GM12892 (cell line): ENCODE measurements at regions not wholly inside any gene's neighbourhood (a gene's known extent, or its start where the extent isn't known, plus 50 kb on each side); places are given as distances from the start of the nearest gene placed in this dataset.

Source experiments
- POLR2A ChIP-seq: IDR thresholded peaks from 2 replicates; pipeline ENCODE4 v1.6.1; 2011; ENCODE audit warnings: low read depth, low read length, control low read depth
- POLR2AphosphoS5 ChIP-seq: IDR thresholded peaks from 2 replicates; pipeline ENCODE4 v1.6.1; 2011; ENCODE audit warnings: low read depth, low read length, control low read depth

- TF ChIP-seq POLR2AphosphoS5, result no peak
- no peak for TF ChIP-seq POLR2A
These were observed 125.2 kb upstream of the CARD11 start for GRCh38 chr7:3168869-3169268.
